A673 (cell line): ENCODE measurements at regions not wholly inside any gene's neighbourhood (a gene's known extent, or its start where the extent isn't known, plus 50 kb on each side); places are given as distances from the start of the nearest gene placed in this dataset.

Experiments
- BruUV-seq: library from RNA; stranded (reverse); fragments of 400-500 nt; replicated peaks from 2 replicates; lab custom pipeline; 2021; lab: Mats Ljungman, UMichigan
- CTCF ChIA-PET: fragments of 300-600 bp; sonication (Branson Sonifier 250); formaldehyde crosslinking; loops from one replicate; lab custom pipeline; 2022; ENCODE audit warnings: antibody characterized with exemption; lab: Charles Lee
- POLR2A ChIA-PET: fragments of 300-600 bp; sonication (Branson Sonifier 250); formaldehyde crosslinking; loops from one replicate; lab custom pipeline; 2022; ENCODE audit warnings: antibody characterized with exemption; ENCODE audit not compliant: low non-redundant PET; lab: Charles Lee
- DNase-seq: peaks from one replicate; pipeline ENCODE4 v3.0.0-alpha.2; 2015; ENCODE audit warnings: low spot score
- H3K27ac ChIP-seq: fragments of 200-600 bp; sonication (generic); 2 replicates; pipeline ENCODE4 v1.5.1; 2016; ENCODE audit warnings: mixed run types, low read depth, mild to moderate bottlenecking, mixed read lengths, antibody characterized with exemption, low read length; ENCODE audit not compliant: poor library complexity, severe bottlenecking
- H3K27me3 ChIP-seq: fragments of 200-600 bp; sonication (generic); replicated peaks from 2 replicates; pipeline ENCODE4 v1.6.1; 2017; ENCODE audit warnings: mixed run types, low read depth, mild to moderate bottlenecking, mixed read lengths, antibody characterized with exemption, low read length; ENCODE audit not compliant: insufficient read depth, poor library complexity
- H3K36me3 ChIP-seq: fragments of 200-600 bp; sonication (generic); 2 replicates; pipeline ENCODE4 v1.6.1; 2016; ENCODE audit warnings: mixed run types, mild to moderate bottlenecking, mixed read lengths, antibody characterized with exemption, low read length; ENCODE audit not compliant: insufficient read depth, poor library complexity, severe bottlenecking
- H3K4me1 ChIP-seq: fragments of 200-600 bp; sonication (generic); 2 replicates; pipeline ENCODE4 v1.6.1; 2017; ENCODE audit warnings: mixed run types, mild to moderate bottlenecking, mixed read lengths, antibody characterized with exemption, low read length; ENCODE audit not compliant: insufficient read depth, poor library complexity, severe bottlenecking
- H3K4me3 ChIP-seq: fragments of 200-600 bp; sonication (generic); 2 replicates; pipeline ENCODE4 v1.5.1; 2016; ENCODE audit warnings: low read depth, mixed run types, mild to moderate bottlenecking, mixed read lengths, low read length; ENCODE audit not compliant: poor library complexity, severe bottlenecking
- H3K9me3 ChIP-seq: fragments of 200-600 bp; sonication (generic); 2 replicates; pipeline ENCODE4 v1.6.1; 2016; ENCODE audit warnings: mixed run types, low read depth, mild to moderate bottlenecking, mixed read lengths, antibody characterized with exemption, low read length; ENCODE audit not compliant: poor library complexity, severe bottlenecking
- EZH2 ChIP-seq: fragments of 200-600 bp; sonication (generic); IDR thresholded peaks from 2 replicates; pipeline ENCODE4 v1.6.1; 2017; ENCODE audit warnings: borderline replicate concordance, low read depth, mild to moderate bottlenecking, mixed read lengths, antibody characterized with exemption, low read length; ENCODE audit not compliant: poor library complexity, severe bottlenecking
- intact Hi-C: fragments of 100-400 bp; cut with micrococcal nuclease; formaldehyde crosslinking; loops from one replicate; pipeline ENCODE4 v1.10.0; 2022; ENCODE audit not compliant: unreplicated experiment
- TF ChIP-seq, protein P1 (sequence below): fragments of 300-800, 200-600 bp; sonication (generic); conservative IDR thresholded peaks from 2 replicates; pipeline ENCODE4 v1.5.1; 2017; ENCODE audit warnings: low read depth, mild to moderate bottlenecking, antibody characterized with exemption, low read length, moderate library complexity, mixed read lengths

DNA sequence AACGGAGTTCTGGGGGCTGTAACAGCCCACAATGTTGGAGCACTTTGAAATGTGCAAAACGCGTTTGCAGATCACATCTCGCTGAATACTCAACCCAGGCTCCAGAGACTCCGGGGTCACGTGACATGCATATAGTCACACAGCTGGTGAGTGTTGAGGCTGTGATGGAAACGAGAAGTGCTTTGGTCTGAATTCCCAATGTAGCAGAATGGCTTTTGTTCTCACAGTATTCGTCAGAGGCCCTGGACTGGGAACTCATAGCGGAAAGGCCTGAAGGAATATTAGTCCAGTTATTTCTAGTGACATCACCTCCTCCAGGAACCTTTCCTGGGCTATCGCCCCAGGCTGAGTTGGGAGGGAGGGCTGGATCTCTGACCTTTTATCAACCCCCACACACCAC, 95.8 kb upstream of the CRHR1 start:
- DNase-seq: no peak
- BruUV-seq: no TSS peak

DNA sequence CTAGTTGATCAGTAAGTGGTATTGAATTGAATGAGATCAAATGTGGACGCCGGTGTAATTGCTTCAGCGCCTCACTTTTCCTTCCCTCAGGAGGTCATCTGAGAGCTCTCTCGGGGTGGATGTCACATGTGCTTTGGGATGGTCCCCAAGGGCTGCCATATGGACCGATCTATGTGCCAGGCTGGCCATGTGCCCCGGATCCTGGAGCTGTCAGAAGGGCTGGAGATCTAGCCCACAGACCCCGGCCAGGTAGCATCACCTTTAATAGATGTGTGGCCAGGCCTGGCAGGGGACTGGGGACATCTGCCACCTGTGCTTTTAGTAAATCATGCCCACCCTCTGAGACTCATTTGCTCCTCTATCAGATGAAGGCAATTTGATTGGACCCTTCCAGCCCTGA, 95.3 kb upstream of the CRHR1 start:
- POLR2A ChIA-PET: no interaction called here

More for the DNA sequence above, 95.8 kb upstream of the CRHR1 start:
- H3K27me3 ChIP-seq: no peaks in the 10 kb centered on the region
- H3K36me3 ChIP-seq: no peaks in the 10 kb centered on the region
- no peak overlapping the region for H3K4me3 ChIP-seq
- intact Hi-C loops: loop anchor here (10.0 kb wide), 1 partner anchor 1146 kb away; no protein-coding TSS in a partner anchor
- CTCF ChIA-PET: no interaction called here
- H3K4me1 ChIP-seq: no peaks in the 10 kb centered on the region
- H3K27ac ChIP-seq: no peak overlapping the region
- no peaks in the 10 kb centered on the region for H3K9me3 ChIP-seq
- POLR2A ChIA-PET: no interaction called here
- TF ChIP-seq, protein P1, sequence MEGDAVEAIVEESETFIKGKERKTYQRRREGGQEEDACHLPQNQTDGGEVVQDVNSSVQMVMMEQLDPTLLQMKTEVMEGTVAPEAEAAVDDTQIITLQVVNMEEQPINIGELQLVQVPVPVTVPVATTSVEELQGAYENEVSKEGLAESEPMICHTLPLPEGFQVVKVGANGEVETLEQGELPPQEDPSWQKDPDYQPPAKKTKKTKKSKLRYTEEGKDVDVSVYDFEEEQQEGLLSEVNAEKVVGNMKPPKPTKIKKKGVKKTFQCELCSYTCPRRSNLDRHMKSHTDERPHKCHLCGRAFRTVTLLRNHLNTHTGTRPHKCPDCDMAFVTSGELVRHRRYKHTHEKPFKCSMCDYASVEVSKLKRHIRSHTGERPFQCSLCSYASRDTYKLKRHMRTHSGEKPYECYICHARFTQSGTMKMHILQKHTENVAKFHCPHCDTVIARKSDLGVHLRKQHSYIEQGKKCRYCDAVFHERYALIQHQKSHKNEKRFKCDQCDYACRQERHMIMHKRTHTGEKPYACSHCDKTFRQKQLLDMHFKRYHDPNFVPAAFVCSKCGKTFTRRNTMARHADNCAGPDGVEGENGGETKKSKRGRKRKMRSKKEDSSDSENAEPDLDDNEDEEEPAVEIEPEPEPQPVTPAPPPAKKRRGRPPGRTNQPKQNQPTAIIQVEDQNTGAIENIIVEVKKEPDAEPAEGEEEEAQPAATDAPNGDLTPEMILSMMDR: no peak
- TF ChIP-seq EZH2: no peak

DNA sequence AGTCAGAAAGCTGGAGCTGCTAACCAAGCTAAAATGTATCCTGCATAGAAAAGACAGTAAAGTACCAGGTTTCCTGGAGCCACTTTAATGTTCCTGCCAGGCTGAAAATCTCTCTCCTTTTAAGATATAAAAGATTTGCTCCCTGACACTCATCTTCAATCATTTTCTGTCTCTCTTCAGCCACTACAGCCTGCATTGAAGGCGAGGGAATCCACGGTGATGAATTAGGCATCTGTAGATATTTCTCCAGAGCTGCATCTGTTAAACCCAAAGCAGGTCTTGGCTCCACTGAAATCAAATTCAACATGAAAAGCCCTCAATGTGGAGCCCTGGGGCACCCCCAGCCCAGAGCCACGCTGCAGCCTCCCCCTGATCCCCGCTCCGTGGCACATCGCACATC, 94.7 kb upstream of the CRHR1 start:
- Histone ChIP-seq H3K9me3 (no peaks in the 10 kb centered on the region), H3K4me1 (no peaks in the 10 kb centered on the region), H3K27ac (no peak overlapping the region), H3K36me3 (no peaks in the 10 kb centered on the region), H3K4me3 (no peak overlapping the region), H3K27me3 (no peaks in the 10 kb centered on the region)
- no peak for DNase-seq
- BruUV-seq: no TSS peak
- TF ChIP-seq, protein P1: no peak
- TF ChIP-seq EZH2: no peak
- CTCF ChIA-PET: no interaction called here
- POLR2A ChIA-PET: no interaction called here
- intact Hi-C loops: loop anchor here (10.0 kb wide), 1 partner anchor 1145 kb away; no protein-coding TSS in a partner anchor

More for the DNA sequence above, 95.3 kb upstream of the CRHR1 start:
- H3K36me3 ChIP-seq: no peaks in the 10 kb centered on the region
- no peaks in the 10 kb centered on the region for H3K4me1 ChIP-seq
- CTCF ChIA-PET: no interaction called here
- H3K27ac ChIP-seq: no peak overlapping the region
- no peak for DNase-seq
- intact Hi-C loops: loop anchor here (10.0 kb wide), 1 partner anchor 1146 kb away; no protein-coding TSS in a partner anchor
- TF ChIP-seq EZH2: no peak
- TF ChIP-seq, protein P1: no peak
- H3K27me3 ChIP-seq: no peaks in the 10 kb centered on the region
- no peaks in the 10 kb centered on the region for H3K9me3 ChIP-seq
- BruUV-seq: no TSS peak
- H3K4me3 ChIP-seq: no peak overlapping the region
